AG04450 (cell line): ENCODE measurements at regions not wholly inside any gene's neighbourhood (a gene's known extent, or its start where the extent isn't known, plus 50 kb on each side); places are given as distances from the start of the nearest gene placed in this dataset.
"Not testable (repeated sequence)": the region's sequence is repeated elsewhere in the genome, so short reads cannot be mapped to it uniquely, and the experiment has no call there.

ENCODE experiments used
- CTCF ChIA-PET: fragments of 300-600, 350-600 bp; formaldehyde crosslinking; extraction: SDS; loops from one replicate; lab custom pipeline; 2022; ENCODE audit warnings: antibody characterized with exemption, inconsistent platforms; lab: Charles Lee
- POLR2A ChIA-PET: fragments of 350-600 bp; formaldehyde crosslinking; extraction: SDS; loops from one replicate; lab custom pipeline; 2021; ENCODE audit warnings: antibody characterized with exemption, inconsistent platforms; lab: Yijun Ruan, JAX
- DNase-seq: peaks from one replicate; pipeline ENCODE4 v3.0.0-alpha.2; 2011; ENCODE audit warnings: low read depth, low spot score
- H3K27ac ChIP-seq: one replicate; pipeline ENCODE4 v1.5.1; 2012; ENCODE audit warnings: low read depth, low read length, control low read depth
- H3K27me3 ChIP-seq: one replicate; pipeline ENCODE4 v1.6.0; 2012; ENCODE audit warnings: low read length; ENCODE audit not compliant: control insufficient read depth, insufficient read depth
- H3K4me3 ChIP-seq: 2 replicates; pipeline ENCODE4 v1.5.1; 2011; ENCODE audit warnings: mild to moderate bottlenecking, low read depth, low read length, control low read depth
- H3K9me3 ChIP-seq: 2 replicates; pipeline ENCODE4 v1.5.1; 2012; ENCODE audit warnings: low read length; ENCODE audit not compliant: control insufficient read depth, insufficient read depth
- CTCF ChIP-seq: IDR thresholded peaks from 2 replicates; pipeline ENCODE4 v1.5.1; 2011; ENCODE audit warnings: low read depth, low read length, control low read depth, inconsistent platforms

DNA sequence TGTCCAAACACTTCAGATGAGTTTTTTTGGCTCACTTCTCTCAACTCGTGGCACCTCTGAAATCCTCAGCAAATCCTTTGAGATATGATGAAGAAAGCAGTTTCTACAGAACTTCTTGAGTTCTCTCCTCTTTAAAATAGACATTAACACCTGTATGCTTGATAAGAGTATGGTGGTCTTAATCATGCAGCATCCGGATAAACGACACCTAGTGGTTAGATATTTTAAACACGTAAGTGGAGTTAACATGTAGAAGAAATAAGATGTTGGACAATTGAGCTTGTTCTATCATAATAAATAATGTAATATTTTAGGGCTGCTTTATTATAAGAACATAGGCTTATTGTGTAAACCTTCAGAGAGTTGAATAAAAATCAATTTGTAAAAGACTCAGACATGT lies 324.8 kb downstream of the CYLC2 start:
- ChIA-PET POLR2A (no interaction called here), CTCF (no interaction called here)
- TF ChIP-seq CTCF, result no peak
- Histone ChIP-seq H3K4me3 (no peak overlapping the region), H3K27ac (no peak overlapping the region), H3K27me3 (no peaks in the 10 kb centered on the region), H3K9me3 (peaks cover 8% of the 10 kb centered on the region; the same call in 1 of the 2 replicates)
- DNase-seq, result no peak

- Histone ChIP-seq H3K9me3 (peaks cover 8% of the 10 kb centered on the region; the same call in 1 of the 2 replicates), H3K27me3 (no peaks in the 10 kb centered on the region), H3K4me3 (no peak overlapping the region), H3K27ac (no peak overlapping the region)
- CTCF ChIA-PET, result no interaction called here
- POLR2A ChIA-PET, result no interaction called here
- TF ChIP-seq CTCF, result no peak
- no peak for DNase-seq
Measured at GRCh38 chr9:103323699-103324098, 328.6 kb downstream of the CYLC2 start.

GRCh38 chr9:103335461-103335860 lies 340.3 kb downstream of the CYLC2 start:
- ChIA-PET POLR2A (no interaction called here), CTCF (no interaction called here)
- H3K9me3 ChIP-seq, result peaks cover 3% of the 10 kb centered on the region
- H3K4me3 ChIP-seq, result no peak overlapping the region
- DNase-seq, result no peak
- TF ChIP-seq CTCF, result no peak
- no peak overlapping the region for H3K27ac ChIP-seq
- H3K27me3 ChIP-seq, result no peaks in the 10 kb centered on the region

- no peak for DNase-seq
- ChIA-PET CTCF (no interaction called here), POLR2A (no interaction called here)
- Histone ChIP-seq H3K4me3 (no peak overlapping the region), H3K27me3 (no peaks in the 10 kb centered on the region), H3K27ac (no peak overlapping the region), H3K9me3 (peaks cover 7% of the 10 kb centered on the region; the same call in 1 of the 2 replicates)
- no peak for TF ChIP-seq CTCF
Measured at GRCh38 chr9:103355000-103355399, 359.9 kb downstream of the CYLC2 start.

DNA sequence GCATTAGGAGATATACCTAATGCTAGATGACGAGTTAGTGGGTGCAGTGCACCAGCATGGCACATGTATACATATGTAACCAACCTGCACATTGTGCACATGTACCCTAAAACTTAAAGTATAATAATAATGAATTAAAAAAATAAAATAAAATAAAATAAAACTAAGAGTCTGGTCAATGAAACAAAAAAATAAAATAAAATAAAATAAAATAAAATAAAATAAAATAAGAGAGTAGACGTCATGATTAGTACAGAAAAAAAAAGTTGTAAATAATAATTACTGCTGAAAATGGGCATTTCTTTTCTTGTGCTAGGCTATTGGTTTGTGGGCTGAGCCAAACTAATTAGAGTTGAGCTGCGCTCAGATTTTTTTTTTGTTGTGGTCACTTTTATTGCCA lies 362.8 kb downstream of the CYLC2 start:
- CTCF ChIA-PET, H3K27ac ChIP-seq, H3K4me3 ChIP-seq, DNase-seq, H3K9me3 ChIP-seq, H3K27me3 ChIP-seq, POLR2A ChIA-PET: not testable (repeated sequence)

- Histone ChIP-seq H3K9me3 (peaks cover 4% of the 10 kb centered on the region; the same call in 1 of the 2 replicates), H3K27me3 (no peaks in the 10 kb centered on the region), H3K4me3 (no peak overlapping the region), H3K27ac (no peak overlapping the region)
- DNase-seq, result no peak
- ChIA-PET POLR2A (no interaction called here), CTCF (no interaction called here)
- TF ChIP-seq CTCF, result no peak
Measured at GRCh38 chr9:103361906-103362305, 366.8 kb downstream of the CYLC2 start.
